Spleen (tissue), 11 donors: ENCODE measurements at regions not wholly inside any gene's neighbourhood (a gene's known extent, or its start where the extent isn't known, plus 50 kb on each side); places are given as distances from the start of the nearest gene placed in this dataset.

Source experiments
- DNase-seq: peaks from one replicate; pipeline ENCODE4 v3.0.0-alpha.2; 2020
- H3K27ac ChIP-seq, 8 donors: fragments of 200-600 bp; sonication (generic) in 7 of 8; 1 replicate in 4 of 8; 2 replicates in 4 of 8; pipeline versions ENCODE4 v1.5.0 to v1.8.0; 2016 to 2021; ENCODE audit warnings: inconsistent platforms in 4 of 8, mild to moderate bottlenecking in 4 of 8, moderate library complexity in 1 of 8
- H3K27me3 ChIP-seq, 7 donors: fragments of 200-600 bp; sonication (generic) in 6 of 7; replicated peaks in 1 of 7; 1 replicate in 4 of 7; 2 replicates in 3 of 7; pipeline versions ENCODE4 v1.5.0 to v1.8.0; 2016 to 2021; ENCODE audit warnings: inconsistent platforms in 3 of 7, mild to moderate bottlenecking in 1 of 7
- H3K36me3 ChIP-seq, 6 donors: fragments of 200-600 bp; sonication (generic) in 5 of 6; 1 replicate in 4 of 6; 2 replicates in 2 of 6; pipeline versions ENCODE4 v1.5.0 to v1.8.0; 2016 to 2021; ENCODE audit warnings: inconsistent platforms in 2 of 6
- H3K4me1 ChIP-seq, 6 donors: fragments of 200-600 bp; sonication (generic) in 5 of 6; 1 replicate in 3 of 6; 2 replicates in 3 of 6; pipeline versions ENCODE4 v1.5.0 to v1.8.0; 2016 to 2021; ENCODE audit warnings: inconsistent platforms in 3 of 6
- H3K4me3 ChIP-seq, 8 donors: fragments of 200-600 bp; sonication (generic) in 7 of 8; 1 replicate in 4 of 8; 2 replicates in 4 of 8; pipeline versions ENCODE4 v1.5.0 to v1.8.0; 2016 to 2021; ENCODE audit warnings: inconsistent platforms in 4 of 8, mild to moderate bottlenecking in 4 of 8, moderate library complexity in 2 of 8
- H3K9me3 ChIP-seq, 8 donors: fragments of 200-600 bp; sonication (generic) in 7 of 8; 1 replicate in 4 of 8; 2 replicates in 4 of 8; pipeline versions ENCODE4 v1.5.0 to v1.8.0; 2016 to 2021; ENCODE audit warnings: inconsistent platforms in 4 of 8
- POLR2A ChIP-seq, 3 donors: fragments of 450-650 bp; IDR thresholded peaks; one replicate each; pipeline ENCODE4 v1.5.1; 2017; ENCODE audit warnings: antibody characterized with exemption in 3 of 3, mild to moderate bottlenecking in 1 of 3
- POLR2AphosphoS5 ChIP-seq, 3 donors: sonication (generic); formaldehyde crosslinking; IDR thresholded peaks; one replicate each; pipeline ENCODE4 v1.5.1; 2017; ENCODE audit warnings: antibody characterized with exemption in 3 of 3
- WGBS, 5 donors: extraction: QIAGEN DNeasy Blood & Tissue Kit in 3 of 5; methylation state at CpG; one replicate each; pipeline versions ENCODE4 v1.1.5 to v1.1.7; 2013 to 2018; 5-methylcytosine and 5-hydroxymethylcytosine counted together
- intact Hi-C: fragments of 100-400 bp; cut with DNase I; formaldehyde crosslinking; loops from one replicate; pipeline ENCODE4 v1.15.0; 2023; ENCODE audit warnings: low total_unique reads
- TF ChIP-seq, protein P1 (sequence below), 11 experiments: fragments of 200-600 bp in 7 of 11; fragments of 450-650 bp in 4 of 11; sonication (generic) in 4 of 11; IDR thresholded peaks in 8 of 11; conservative IDR thresholded peaks in 3 of 11; 1 replicate in 7 of 11; 2 replicates in 4 of 11; pipeline versions ENCODE4 v1.4.0 to v1.8.0; 2016 to 2021; ENCODE audit warnings: antibody characterized with exemption in 11 of 11, inconsistent platforms in 4 of 11, mild to moderate bottlenecking in 1 of 11
- donor health status: healthy with polysubstance abuse.
- donor health status: DM: no; HTN: no; CAD: no; lungs with moderate emphysema.
- donor health status: DM: no; HTN: no; CAD: no.
- donor health status: Bipolar disorder and iron deficiency.
- donor health status: healthy.
- donor health status: DM: no; HTN: no; CAD: no.
- donor health status: DM: yes; HTN: yes; CAD: no.

DNA sequence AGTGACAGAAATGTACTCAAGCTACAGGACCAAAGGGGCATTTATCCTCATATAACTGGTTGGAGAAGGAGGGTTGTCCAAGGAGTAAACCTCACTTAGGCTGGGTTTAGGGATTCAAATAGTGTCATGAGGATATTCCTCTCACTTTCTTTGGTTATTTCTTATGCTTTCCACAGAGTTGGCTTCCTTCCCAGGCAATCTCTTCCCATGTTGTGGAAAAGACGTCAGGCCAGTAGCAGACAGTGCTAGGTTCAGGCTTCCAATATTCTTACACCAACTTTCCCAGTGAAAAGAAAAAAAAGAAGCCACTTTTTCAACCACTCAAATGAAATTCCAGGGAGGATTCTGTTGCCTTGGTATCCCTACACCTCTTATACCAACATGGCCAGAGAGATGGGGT is 653.0 kb downstream of the C4orf33 start:
- intact Hi-C loops: no loop called here
- H3K36me3 ChIP-seq: no peaks in the 10 kb centered on the region
- no peak overlapping the region for H3K27ac ChIP-seq
- 46 to 61% (median 56%) methylated on average over 1 of the region's 1 CpG for WGBS, 5 donors
- no peaks in the 10 kb centered on the region for H3K4me1 ChIP-seq
- H3K9me3 ChIP-seq: no peaks in the 10 kb centered on the region
- no peaks in the 10 kb centered on the region for H3K27me3 ChIP-seq
- H3K4me3 ChIP-seq: no peak overlapping the region
- no peak for DNase-seq
- TF ChIP-seq, protein P1, sequence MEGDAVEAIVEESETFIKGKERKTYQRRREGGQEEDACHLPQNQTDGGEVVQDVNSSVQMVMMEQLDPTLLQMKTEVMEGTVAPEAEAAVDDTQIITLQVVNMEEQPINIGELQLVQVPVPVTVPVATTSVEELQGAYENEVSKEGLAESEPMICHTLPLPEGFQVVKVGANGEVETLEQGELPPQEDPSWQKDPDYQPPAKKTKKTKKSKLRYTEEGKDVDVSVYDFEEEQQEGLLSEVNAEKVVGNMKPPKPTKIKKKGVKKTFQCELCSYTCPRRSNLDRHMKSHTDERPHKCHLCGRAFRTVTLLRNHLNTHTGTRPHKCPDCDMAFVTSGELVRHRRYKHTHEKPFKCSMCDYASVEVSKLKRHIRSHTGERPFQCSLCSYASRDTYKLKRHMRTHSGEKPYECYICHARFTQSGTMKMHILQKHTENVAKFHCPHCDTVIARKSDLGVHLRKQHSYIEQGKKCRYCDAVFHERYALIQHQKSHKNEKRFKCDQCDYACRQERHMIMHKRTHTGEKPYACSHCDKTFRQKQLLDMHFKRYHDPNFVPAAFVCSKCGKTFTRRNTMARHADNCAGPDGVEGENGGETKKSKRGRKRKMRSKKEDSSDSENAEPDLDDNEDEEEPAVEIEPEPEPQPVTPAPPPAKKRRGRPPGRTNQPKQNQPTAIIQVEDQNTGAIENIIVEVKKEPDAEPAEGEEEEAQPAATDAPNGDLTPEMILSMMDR (IDR thresholded peaks at IDR 0.05 in 8 of 11, conservative IDR thresholded peaks at IDR 0.05 in 3 of 11): no peak
- no peak for TF ChIP-seq POLR2AphosphoS5 (IDR thresholded peaks at IDR 0.05)
- TF ChIP-seq POLR2A (IDR thresholded peaks at IDR 0.05): no peak

DNA sequence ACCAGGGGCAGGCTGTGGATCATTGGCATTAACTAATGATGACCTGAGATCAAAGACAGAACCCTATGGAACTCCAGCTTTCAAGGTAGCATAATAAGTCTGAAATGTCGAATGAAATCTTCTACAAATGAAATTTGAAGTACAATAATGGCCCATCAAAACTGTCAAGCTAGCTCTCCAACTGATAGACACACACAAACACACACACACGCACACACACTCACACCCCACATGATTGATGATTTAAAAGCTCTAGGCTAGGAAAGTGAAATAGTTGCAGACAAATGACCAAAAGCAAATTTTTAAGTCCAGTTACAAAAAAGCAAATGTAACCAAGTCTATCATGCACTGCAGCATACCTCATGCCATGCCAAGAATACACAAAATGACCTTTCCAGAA is 655.7 kb downstream of the C4orf33 start:
- no peaks in the 10 kb centered on the region for H3K4me1 ChIP-seq
- no peak overlapping the region for H3K4me3 ChIP-seq
- 64 to 76% (median 66%) methylated on average over 2 of the region's 2 CpGs for WGBS, 5 donors
- DNase-seq: no peak
- intact Hi-C loops: no loop called here
- no peaks in the 10 kb centered on the region for H3K36me3 ChIP-seq
- no peak overlapping the region for H3K27ac ChIP-seq
- TF ChIP-seq, protein P1 (IDR thresholded peaks at IDR 0.05 in 8 of 11, conservative IDR thresholded peaks at IDR 0.05 in 3 of 11): no peak
- TF ChIP-seq POLR2A (IDR thresholded peaks at IDR 0.05) (no peak), POLR2AphosphoS5 (IDR thresholded peaks at IDR 0.05) (no peak)
- no peaks in the 10 kb centered on the region for H3K27me3 ChIP-seq
- no peaks in the 10 kb centered on the region for H3K9me3 ChIP-seq

DNA sequence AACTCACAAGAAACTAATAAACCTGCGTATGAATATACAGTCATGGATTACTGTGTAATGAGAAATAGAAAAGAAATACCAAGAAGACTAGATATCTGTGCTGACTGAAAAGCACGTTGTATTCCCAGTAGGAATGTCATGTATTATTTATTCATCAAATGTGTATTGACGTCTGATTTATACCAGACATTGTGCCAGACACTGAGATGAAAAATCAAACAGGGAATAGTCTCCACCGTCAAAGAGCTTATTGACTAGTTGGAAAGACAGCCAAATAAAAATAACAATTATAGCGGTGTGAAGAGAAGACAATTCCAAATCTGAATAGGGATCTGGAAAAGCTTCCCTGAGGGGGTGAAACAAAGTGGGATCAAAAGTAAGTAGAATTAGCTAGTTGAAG is 687.6 kb downstream of the C4orf33 start:
- Histone ChIP-seq H3K4me3 (no peak overlapping the region), H3K9me3 (no peaks in the 10 kb centered on the region), H3K4me1 (no peaks in the 10 kb centered on the region), H3K27me3 (no peaks in the 10 kb centered on the region), H3K27ac (no peak overlapping the region), H3K36me3 (no peaks in the 10 kb centered on the region)
- intact Hi-C loops: no loop called here
- 76 to 92% (median 87%) methylated on average over 5 of the region's 5 CpGs for WGBS, 5 donors
- TF ChIP-seq POLR2AphosphoS5 (IDR thresholded peaks at IDR 0.05): no peak
- DNase-seq: no peak

DNA sequence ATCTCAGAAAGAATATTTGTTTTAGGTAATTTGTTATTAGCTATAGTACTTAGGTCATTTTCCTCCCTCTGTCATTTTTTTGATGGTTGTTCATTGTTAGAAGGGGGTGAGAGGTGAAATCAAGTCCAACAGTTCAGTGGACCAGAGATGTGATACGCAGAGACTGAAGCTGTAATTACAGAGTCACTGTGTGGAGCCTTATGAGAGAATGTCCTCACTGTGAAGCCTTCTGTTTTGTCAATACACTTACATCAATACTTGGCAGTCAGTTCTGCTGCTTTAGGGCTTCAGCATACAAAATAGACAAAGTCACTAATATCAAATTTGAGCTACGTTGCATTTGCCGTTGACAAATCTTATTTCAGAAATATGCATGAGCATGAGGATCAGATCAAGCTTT is 692.5 kb downstream of the C4orf33 start:
- H3K9me3 ChIP-seq: no peaks in the 10 kb centered on the region
- 83 to 91% (median 90%) methylated on average over 3 of the region's 3 CpGs for WGBS, 5 donors
- H3K4me1 ChIP-seq: no peaks in the 10 kb centered on the region

More for the DNA sequence above, 692.5 kb downstream of the C4orf33 start:
- Histone ChIP-seq H3K27ac (no peak overlapping the region), H3K27me3 (no peaks in the 10 kb centered on the region), H3K4me3 (no peak overlapping the region), H3K36me3 (no peaks in the 10 kb centered on the region)
- intact Hi-C loops: no loop called here
- DNase-seq: no peak
- TF ChIP-seq POLR2AphosphoS5 (IDR thresholded peaks at IDR 0.05) (no peak), POLR2A (IDR thresholded peaks at IDR 0.05) (no peak)
- TF ChIP-seq, protein P1 (IDR thresholded peaks at IDR 0.05 in 8 of 11, conservative IDR thresholded peaks at IDR 0.05 in 3 of 11): no peak
